ENCODE measurements at regions not wholly inside any gene's neighbourhood (a gene's known extent, or its start where the extent isn't known, plus 50 kb on each side); places are given as distances from the start of the nearest gene placed in this dataset.
"Not testable (repeated sequence)": the region's sequence is repeated elsewhere in the genome, so short reads cannot be mapped to it uniquely, and the experiment has no call there.

GRCh38 chr6:57837622-57838209 is 520.3 kb downstream of the PRIM2 start:
- DNase-seq (ENCODE audit: low read depth, low spot score) = peak; percentile 6
- in situ Hi-C loops (cut with HindIII; ENCODE audit: low pct_unique_long_range_greater_than_20kb, low sequenced_read_pairs) = not testable (repeated sequence)

GRCh38 chr6:57841551-57841950 is 524.1 kb downstream of the PRIM2 start:
- peak; percentile 0 for DNase-seq (ENCODE audit: low read depth, low spot score)
- in situ Hi-C loops (cut with HindIII; ENCODE audit: low pct_unique_long_range_greater_than_20kb, low sequenced_read_pairs) = not testable (repeated sequence)

GRCh38 chr6:57853745-57854407 is 536.4 kb downstream of the PRIM2 start:
- in situ Hi-C loops (cut with HindIII; ENCODE audit: low pct_unique_long_range_greater_than_20kb, low sequenced_read_pairs); DNase-seq (ENCODE audit: low read depth, low spot score): not testable (repeated sequence)

- DNase-seq (ENCODE audit: low read depth, low spot score); in situ Hi-C loops (cut with HindIII; ENCODE audit: low pct_unique_long_range_greater_than_20kb, low sequenced_read_pairs): not testable (repeated sequence)
These were observed 543.3 kb downstream of the PRIM2 start for GRCh38 chr6:57860481-57861315.

- in situ Hi-C loops (cut with HindIII; ENCODE audit: low pct_unique_long_range_greater_than_20kb, low sequenced_read_pairs) = not testable (repeated sequence)
- DNase-seq (ENCODE audit: low read depth, low spot score) = peak; percentile 9
These were observed 552.7 kb downstream of the PRIM2 start for GRCh38 chr6:57870083-57870482.

- in situ Hi-C loops (cut with HindIII; ENCODE audit: low pct_unique_long_range_greater_than_20kb, low sequenced_read_pairs); DNase-seq (ENCODE audit: low read depth, low spot score): not testable (repeated sequence)
These were observed 556.0 kb downstream of the PRIM2 start for GRCh38 chr6:57873424-57873823.

GRCh38 chr6:57876659-57877058 is 559.2 kb downstream of the PRIM2 start:
- in situ Hi-C loops (cut with HindIII; ENCODE audit: low pct_unique_long_range_greater_than_20kb, low sequenced_read_pairs); DNase-seq (ENCODE audit: low read depth, low spot score): not testable (repeated sequence)

GRCh38 chr6:57877729-57878128 is 560.3 kb downstream of the PRIM2 start:
- DNase-seq (ENCODE audit: low read depth, low spot score); in situ Hi-C loops (cut with HindIII; ENCODE audit: low pct_unique_long_range_greater_than_20kb, low sequenced_read_pairs): not testable (repeated sequence)

- in situ Hi-C loops (cut with HindIII; ENCODE audit: low pct_unique_long_range_greater_than_20kb, low sequenced_read_pairs); DNase-seq (ENCODE audit: low read depth, low spot score): not testable (repeated sequence)
These were observed 561.4 kb downstream of the PRIM2 start for GRCh38 chr6:57878792-57879191.

- in situ Hi-C loops (cut with HindIII; ENCODE audit: low pct_unique_long_range_greater_than_20kb, low sequenced_read_pairs) = not testable (repeated sequence)
These were observed 581.4 kb downstream of the PRIM2 start for GRCh38 chr6:57898850-57899249.

GRCh38 chr6:57900687-57901399 is 583.4 kb downstream of the PRIM2 start:
- in situ Hi-C loops (cut with HindIII; ENCODE audit: low pct_unique_long_range_greater_than_20kb, low sequenced_read_pairs); DNase-seq (ENCODE audit: low read depth, low spot score): not testable (repeated sequence)

More at GRCh38 chr6:57898850-57899249, 581.4 kb downstream of the PRIM2 start:
- not testable (repeated sequence) for DNase-seq (ENCODE audit: low read depth, low spot score)

GRCh38 chr6:57901445-57901844 is 584.0 kb downstream of the PRIM2 start:
- in situ Hi-C loops (cut with HindIII; ENCODE audit: low pct_unique_long_range_greater_than_20kb, low sequenced_read_pairs); DNase-seq (ENCODE audit: low read depth, low spot score): not testable (repeated sequence)

GRCh38 chr6:57904356-57904755 is 586.9 kb downstream of the PRIM2 start:
- in situ Hi-C loops (cut with HindIII; ENCODE audit: low pct_unique_long_range_greater_than_20kb, low sequenced_read_pairs); DNase-seq (ENCODE audit: low read depth, low spot score): not testable (repeated sequence)

GRCh38 chr6:57915300-57915699 is 597.9 kb downstream of the PRIM2 start:
- in situ Hi-C loops (cut with HindIII; ENCODE audit: low pct_unique_long_range_greater_than_20kb, low sequenced_read_pairs); DNase-seq (ENCODE audit: low read depth, low spot score): not testable (repeated sequence)

GRCh38 chr6:57942966-57943365 is 625.5 kb downstream of the PRIM2 start:
- in situ Hi-C loops (cut with HindIII; ENCODE audit: low pct_unique_long_range_greater_than_20kb, low sequenced_read_pairs); DNase-seq (ENCODE audit: low read depth, low spot score): not testable (repeated sequence)

- in situ Hi-C loops (cut with HindIII; ENCODE audit: low pct_unique_long_range_greater_than_20kb, low sequenced_read_pairs); DNase-seq (ENCODE audit: low read depth, low spot score): not testable (repeated sequence)
These were observed 628.8 kb downstream of the PRIM2 start for GRCh38 chr6:57946084-57946768.

GRCh38 chr6:57946769-57947091 is 629.3 kb downstream of the PRIM2 start:
- DNase-seq (ENCODE audit: low read depth, low spot score); in situ Hi-C loops (cut with HindIII; ENCODE audit: low pct_unique_long_range_greater_than_20kb, low sequenced_read_pairs): not testable (repeated sequence)

Measured in SK-MEL-5 (cell line).